Right atrium auricular region (tissue), 2 donors: ENCODE measurements at regions not wholly inside any gene's neighbourhood (a gene's known extent, or its start where the extent isn't known, plus 50 kb on each side); places are given as distances from the start of the nearest gene placed in this dataset.

Experiments used
- DNase-seq: peaks from one replicate; pipeline ENCODE4 v3.0.0-alpha.2; 2019; ENCODE audit warnings: low spot score
- H3K27ac ChIP-seq, 2 donors: fragments of 200-600 bp; sonication (generic); 1 replicate in 1 of 2; 2 replicates in 1 of 2; pipeline ENCODE4 v1.5.1; 2016 to 2019
- H3K27me3 ChIP-seq, 2 donors: fragments of 200-600 bp; sonication (generic); one replicate each; pipeline versions ENCODE4 v1.5.1 to v1.6.0; 2017 to 2019
- H3K36me3 ChIP-seq: fragments of 200-600 bp; sonication (generic); one replicate; pipeline ENCODE4 v1.5.1; 2016
- H3K4me1 ChIP-seq, 2 donors: fragments of 200-600 bp; sonication (generic); one replicate each; pipeline versions ENCODE4 v1.5.1 to v1.6.0; 2017 to 2019
- H3K4me3 ChIP-seq, 2 donors: fragments of 200-600 bp; sonication (generic); 1 replicate in 1 of 2; 2 replicates in 1 of 2; pipeline ENCODE4 v1.5.1; 2017 to 2019; ENCODE audit warnings: mild to moderate bottlenecking in 1 of 2, moderate library complexity in 1 of 2
- H3K9me3 ChIP-seq, 2 donors: fragments of 200-600 bp; sonication (generic); one replicate each; pipeline ENCODE4 v1.5.1; 2019
- CTCF ChIP-seq, 2 donors: fragments of 200-600 bp; sonication (generic); IDR thresholded peaks; one replicate each; pipeline ENCODE4 v1.5.1; 2019; ENCODE audit warnings: antibody characterized with exemption in 2 of 2

DNA sequence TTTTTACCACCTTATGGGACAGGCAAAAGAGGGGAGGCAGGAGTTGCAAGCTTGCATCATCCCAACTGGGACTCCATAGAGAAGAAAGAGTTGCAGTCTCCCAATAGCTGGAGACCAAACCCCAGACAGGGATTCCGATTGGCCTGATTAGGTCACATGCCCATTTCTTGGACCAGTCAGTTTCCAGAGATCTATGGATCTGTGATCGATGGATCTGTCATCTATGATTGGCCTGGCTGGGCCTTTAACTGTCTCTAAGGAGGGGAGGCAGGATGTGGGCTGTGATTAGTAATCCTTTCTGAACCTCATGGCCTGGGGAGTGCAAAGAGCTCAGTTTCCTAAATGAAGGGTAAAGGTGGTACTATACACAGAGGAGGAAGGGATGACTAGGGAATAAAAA, 252.1 kb downstream of the MATN1 start:
- H3K27me3 ChIP-seq: no peaks in the 10 kb centered on the region

DNA sequence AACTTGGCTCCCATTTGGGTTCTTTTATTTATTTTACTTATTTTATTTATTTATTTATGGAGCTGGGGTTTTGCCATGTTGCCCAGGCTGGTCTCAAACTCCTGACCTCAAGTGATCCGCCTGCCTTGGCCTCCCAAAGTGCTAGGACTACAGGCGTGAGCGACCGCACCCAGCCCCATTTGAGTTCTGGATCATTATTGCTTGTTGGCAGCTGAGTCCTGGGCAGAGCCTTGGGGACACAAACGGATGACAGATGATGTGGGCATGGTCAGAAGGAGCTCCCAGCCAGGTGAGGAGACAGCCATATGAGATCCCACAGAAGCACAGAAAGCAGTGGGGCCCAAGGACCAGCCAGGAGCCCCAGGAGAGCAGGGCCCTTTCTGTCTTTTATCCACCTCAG, 254.0 kb downstream of the MATN1 start:
- H3K27me3 ChIP-seq: no peaks in the 10 kb centered on the region
- no peak for DNase-seq
- no peaks in the 10 kb centered on the region for H3K4me1 ChIP-seq
- H3K4me3 ChIP-seq: no peak overlapping the region
- H3K27ac ChIP-seq: no peak overlapping the region
- TF ChIP-seq CTCF (IDR thresholded peaks at IDR 0.05): no peak
- no peaks in the 10 kb centered on the region for H3K36me3 ChIP-seq
- H3K9me3 ChIP-seq: no peaks in the 10 kb centered on the region

More for the DNA sequence above, 252.1 kb downstream of the MATN1 start:
- no peaks in the 10 kb centered on the region for H3K4me1 ChIP-seq
- no peaks in the 10 kb centered on the region for H3K9me3 ChIP-seq
- no peak overlapping the region for H3K27ac ChIP-seq
- TF ChIP-seq CTCF (IDR thresholded peaks at IDR 0.05): no peak
- no peak overlapping the region for H3K4me3 ChIP-seq
- no peaks in the 10 kb centered on the region for H3K36me3 ChIP-seq
- no peak for DNase-seq

DNA sequence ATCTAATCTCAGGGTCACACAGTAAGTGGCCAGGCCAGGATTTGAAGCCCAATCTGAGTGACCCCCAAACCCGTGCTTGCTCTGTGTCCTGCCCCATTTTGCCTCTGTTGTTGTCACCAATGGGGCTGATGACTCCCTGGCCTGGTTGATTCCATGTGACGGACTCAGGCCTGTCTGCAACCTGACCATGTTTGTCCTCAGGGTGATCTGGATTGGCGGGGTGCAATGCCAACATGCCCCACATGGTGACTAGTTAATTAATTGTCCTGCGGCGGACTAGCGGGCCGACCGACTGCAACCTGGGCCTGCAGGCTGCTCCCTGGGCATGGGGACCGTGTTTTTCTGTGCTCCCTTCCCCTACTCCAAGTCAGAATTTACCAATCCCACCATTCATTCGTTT, 256.3 kb downstream of the MATN1 start:
- Histone ChIP-seq H3K4me3 (no peak overlapping the region), H3K36me3 (no peaks in the 10 kb centered on the region), H3K27ac (no peak overlapping the region), H3K4me1 (no peaks in the 10 kb centered on the region), H3K27me3 (no peaks in the 10 kb centered on the region), H3K9me3 (no peaks in the 10 kb centered on the region)
- no peak for DNase-seq
- no peak for TF ChIP-seq CTCF (IDR thresholded peaks at IDR 0.05)

- H3K36me3 ChIP-seq: no peaks in the 10 kb centered on the region
- H3K4me1 ChIP-seq: no peaks in the 10 kb centered on the region
- no peak overlapping the region for H3K27ac ChIP-seq
- no peaks in the 10 kb centered on the region for H3K9me3 ChIP-seq
- TF ChIP-seq CTCF (IDR thresholded peaks at IDR 0.05): no peak
- H3K4me3 ChIP-seq: no peak overlapping the region
- H3K27me3 ChIP-seq: no peaks in the 10 kb centered on the region
- DNase-seq: no peak
Measured at GRCh38 chr1:30466610-30467009, 256.8 kb downstream of the MATN1 start.

DNA sequence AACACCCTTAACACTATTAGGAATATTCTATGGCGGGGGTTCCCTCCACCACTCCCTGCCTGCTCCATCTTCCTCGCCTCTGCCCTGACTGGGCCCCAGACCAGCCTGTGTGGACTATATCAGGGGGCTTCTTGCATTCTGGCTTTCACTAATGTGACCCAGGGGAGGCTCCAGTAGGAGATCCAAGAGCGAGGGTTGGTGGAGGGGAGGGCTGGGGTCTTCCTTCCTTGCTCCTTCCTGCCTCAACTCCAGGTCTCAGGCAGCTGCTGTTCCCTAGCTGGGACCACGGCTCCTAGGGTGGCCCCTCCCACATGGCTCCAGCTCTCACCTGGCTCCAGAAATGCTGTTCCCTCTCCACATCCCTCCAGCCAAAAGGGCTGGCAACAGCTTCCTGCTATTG, 257.4 kb downstream of the MATN1 start:
- H3K27ac ChIP-seq: no peak overlapping the region
- H3K4me3 ChIP-seq: no peak overlapping the region
- DNase-seq: no peak
- H3K27me3 ChIP-seq: no peaks in the 10 kb centered on the region
- H3K36me3 ChIP-seq: no peaks in the 10 kb centered on the region
- TF ChIP-seq CTCF (IDR thresholded peaks at IDR 0.05): no peak
- H3K4me1 ChIP-seq: no peaks in the 10 kb centered on the region
- H3K9me3 ChIP-seq: no peaks in the 10 kb centered on the region

- Histone ChIP-seq H3K4me1 (no peaks in the 10 kb centered on the region), H3K4me3 (no peak overlapping the region), H3K27ac (no peak overlapping the region), H3K9me3 (no peaks in the 10 kb centered on the region), H3K27me3 (no peaks in the 10 kb centered on the region), H3K36me3 (no peaks in the 10 kb centered on the region)
- no peak for DNase-seq
- no peak for TF ChIP-seq CTCF (IDR thresholded peaks at IDR 0.05)
Measured at GRCh38 chr1:30465096-30465495, 258.3 kb downstream of the MATN1 start.
